ENCODE measurements at regions not wholly inside any gene's neighbourhood (a gene's known extent, or its start where the extent isn't known, plus 50 kb on each side); places are given as distances from the start of the nearest gene placed in this dataset.

GRCh38 chr5:125377141-125377540 lies 630.7 kb upstream of the ZNF608 start:
- TF ChIP-seq CTCF (IDR thresholded peaks at IDR 0.05; ENCODE audit: low read depth, low read length, missing control alignments): no peak
- H3K4me3 ChIP-seq (replicated peaks; ENCODE audit: low read depth, low read length): no peak overlapping the region
- DNase-seq (ENCODE audit: extremely low read depth, low read depth): no peak

- no peak for DNase-seq (ENCODE audit: extremely low read depth, low read depth)
Observed at GRCh38 chr5:125381290-125381689, 634.9 kb upstream of the ZNF608 start.

GRCh38 chr5:125384071-125384470 lies 637.6 kb upstream of the ZNF608 start:
- no peak for DNase-seq (ENCODE audit: extremely low read depth, low read depth)
- H3K4me3 ChIP-seq (replicated peaks; ENCODE audit: low read depth, low read length): no peak overlapping the region
- no peak for TF ChIP-seq CTCF (IDR thresholded peaks at IDR 0.05; ENCODE audit: low read depth, low read length, missing control alignments)

More at GRCh38 chr5:125381290-125381689, 634.9 kb upstream of the ZNF608 start:
- H3K4me3 ChIP-seq (replicated peaks; ENCODE audit: low read depth, low read length): no peak overlapping the region
- no peak for TF ChIP-seq CTCF (IDR thresholded peaks at IDR 0.05; ENCODE audit: low read depth, low read length, missing control alignments)

GRCh38 chr5:125390326-125390725 lies 643.9 kb upstream of the ZNF608 start:
- no peak for DNase-seq (ENCODE audit: extremely low read depth, low read depth)
- H3K4me3 ChIP-seq (replicated peaks; ENCODE audit: low read depth, low read length): no peak overlapping the region
- no peak for TF ChIP-seq CTCF (IDR thresholded peaks at IDR 0.05; ENCODE audit: low read depth, low read length, missing control alignments)

- no peak overlapping the region for H3K4me3 ChIP-seq (replicated peaks; ENCODE audit: low read depth, low read length)
- no peak for TF ChIP-seq CTCF (IDR thresholded peaks at IDR 0.05; ENCODE audit: low read depth, low read length, missing control alignments)
- no peak for DNase-seq (ENCODE audit: extremely low read depth, low read depth)
Observed at GRCh38 chr5:125393221-125393815, 646.9 kb upstream of the ZNF608 start.

- TF ChIP-seq CTCF (IDR thresholded peaks at IDR 0.05; ENCODE audit: low read depth, low read length, missing control alignments): no peak
- DNase-seq (ENCODE audit: extremely low read depth, low read depth): no peak
- H3K4me3 ChIP-seq (replicated peaks; ENCODE audit: low read depth, low read length): no peak overlapping the region
Observed at GRCh38 chr5:125394661-125395280, 648.3 kb upstream of the ZNF608 start.
